Uterus (tissue), 2 donors: ENCODE measurements at regions not wholly inside any gene's neighbourhood (a gene's known extent, or its start where the extent isn't known, plus 50 kb on each side); places are given as distances from the start of the nearest gene placed in this dataset.

Experiments used
- POLR2A ChIP-seq, 2 donors: fragments of 450-650 bp; IDR thresholded peaks; one replicate each; pipeline ENCODE4 v1.6.1; 2016; ENCODE audit warnings: antibody characterized with exemption in 2 of 2, mild to moderate bottlenecking in 1 of 2, moderate library complexity in 1 of 2
- TF ChIP-seq, protein P1 (sequence below), 4 experiments: fragments of 200-600 bp in 2 of 4; fragments of 450-650 bp in 2 of 4; sonication (generic) in 2 of 4; IDR thresholded peaks; one replicate each; pipeline ENCODE4 v1.5.1; 2016 to 2019; ENCODE audit warnings: antibody characterized with exemption in 4 of 4, mild to moderate bottlenecking in 2 of 4, moderate library complexity in 1 of 4

DNA sequence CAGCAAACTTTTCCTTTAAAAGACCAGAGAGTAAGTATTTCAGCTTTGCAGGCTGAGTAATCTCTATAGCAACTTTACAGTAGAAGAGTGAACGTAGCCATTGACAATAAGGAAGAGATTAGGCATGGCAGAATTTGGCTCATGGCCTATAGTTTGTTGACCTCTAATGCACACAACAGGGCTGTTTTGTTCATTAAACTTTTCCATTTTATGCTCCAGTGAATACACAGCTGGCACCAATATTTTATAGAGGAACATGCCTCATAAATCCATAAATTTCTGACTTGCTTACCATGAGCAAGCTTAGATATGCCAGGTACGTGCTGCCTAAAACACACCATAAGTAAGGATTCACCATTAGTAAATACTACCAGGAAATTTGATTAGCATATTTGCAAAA is 609.0 kb upstream of the STXBP6 start:
- TF ChIP-seq, protein P1, sequence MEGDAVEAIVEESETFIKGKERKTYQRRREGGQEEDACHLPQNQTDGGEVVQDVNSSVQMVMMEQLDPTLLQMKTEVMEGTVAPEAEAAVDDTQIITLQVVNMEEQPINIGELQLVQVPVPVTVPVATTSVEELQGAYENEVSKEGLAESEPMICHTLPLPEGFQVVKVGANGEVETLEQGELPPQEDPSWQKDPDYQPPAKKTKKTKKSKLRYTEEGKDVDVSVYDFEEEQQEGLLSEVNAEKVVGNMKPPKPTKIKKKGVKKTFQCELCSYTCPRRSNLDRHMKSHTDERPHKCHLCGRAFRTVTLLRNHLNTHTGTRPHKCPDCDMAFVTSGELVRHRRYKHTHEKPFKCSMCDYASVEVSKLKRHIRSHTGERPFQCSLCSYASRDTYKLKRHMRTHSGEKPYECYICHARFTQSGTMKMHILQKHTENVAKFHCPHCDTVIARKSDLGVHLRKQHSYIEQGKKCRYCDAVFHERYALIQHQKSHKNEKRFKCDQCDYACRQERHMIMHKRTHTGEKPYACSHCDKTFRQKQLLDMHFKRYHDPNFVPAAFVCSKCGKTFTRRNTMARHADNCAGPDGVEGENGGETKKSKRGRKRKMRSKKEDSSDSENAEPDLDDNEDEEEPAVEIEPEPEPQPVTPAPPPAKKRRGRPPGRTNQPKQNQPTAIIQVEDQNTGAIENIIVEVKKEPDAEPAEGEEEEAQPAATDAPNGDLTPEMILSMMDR (IDR thresholded peaks at IDR 0.05), result no peak
- TF ChIP-seq POLR2A (IDR thresholded peaks at IDR 0.05), result no peak
